GM19438 (cell line): ENCODE measurements at regions not wholly inside any gene's neighbourhood (a gene's known extent, or its start where the extent isn't known, plus 50 kb on each side); places are given as distances from the start of the nearest gene placed in this dataset.
"Not testable (repeated sequence)": the region's sequence is repeated elsewhere in the genome, so short reads cannot be mapped to it uniquely, and the experiment has no call there.

Experiments used
- ATAC-seq: cut with Tn5 transposase; IDR thresholded peaks from one replicate; pipeline ENCODE4 v1.9.1; 2021; ENCODE audit warnings: low read depth; ENCODE audit not compliant: unreplicated experiment

DNA sequence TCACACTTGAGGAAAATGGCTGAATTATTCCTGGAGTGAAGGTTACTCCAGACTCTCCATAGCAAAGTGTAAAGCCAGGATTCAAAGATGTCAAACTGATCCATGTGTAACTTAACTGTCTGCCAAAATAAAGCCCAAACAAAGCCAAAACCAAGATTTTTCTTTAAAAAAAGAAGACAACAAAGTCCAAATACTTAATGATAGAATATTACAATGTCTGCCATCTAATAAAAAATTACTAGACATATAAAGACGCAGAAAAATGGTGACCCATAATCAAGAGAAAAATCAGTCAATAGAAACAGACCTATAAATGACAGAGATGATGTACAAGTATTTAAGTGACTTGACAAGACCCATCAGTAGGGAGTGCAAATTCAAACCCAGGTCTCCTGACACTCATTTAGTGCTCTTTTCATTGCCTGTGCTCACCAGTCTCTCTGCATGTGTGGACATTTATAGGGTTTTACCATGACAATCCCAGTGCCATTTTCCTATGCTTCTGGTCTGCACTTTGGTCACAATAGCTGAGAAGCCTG is 85.1 kb upstream of the HES1 start:
- ATAC-seq = no peak

DNA sequence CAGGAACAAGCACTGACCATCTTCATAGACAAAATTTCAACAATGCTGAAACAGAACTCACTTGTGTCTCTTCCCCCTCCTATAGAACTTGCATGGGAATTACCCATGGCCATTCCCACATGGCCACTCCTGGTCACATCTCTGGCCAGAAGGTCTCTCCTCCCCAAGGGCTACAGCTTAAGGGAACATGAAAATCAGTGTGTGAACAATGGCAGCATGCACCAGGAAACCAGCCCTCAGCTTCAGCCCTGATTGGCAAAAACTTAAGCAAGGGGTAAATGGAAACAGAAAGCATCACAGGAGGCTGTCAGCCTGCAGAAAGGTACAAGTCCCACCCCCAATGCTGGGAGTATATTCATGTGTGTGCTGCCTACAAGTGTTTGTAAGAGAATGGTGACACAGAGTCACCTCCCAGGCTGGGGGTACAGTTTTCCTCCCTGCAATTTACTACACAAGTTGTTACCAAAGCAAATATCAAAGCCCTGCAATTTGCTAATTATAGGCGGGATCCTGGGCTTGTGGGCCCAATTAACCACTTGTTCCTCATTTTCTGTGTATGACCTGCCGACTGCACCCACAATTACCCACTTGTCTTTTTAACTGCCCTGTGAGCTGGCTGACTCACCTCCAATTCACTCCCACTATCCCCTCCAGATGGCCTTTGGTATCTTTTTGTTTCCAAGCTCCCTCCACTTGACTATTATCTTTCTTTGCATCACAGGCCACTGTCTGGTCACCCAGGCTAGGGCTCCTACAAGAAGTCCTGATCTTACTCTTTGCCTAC is 84.4 kb upstream of the HES1 start:
- ATAC-seq = no peak

DNA sequence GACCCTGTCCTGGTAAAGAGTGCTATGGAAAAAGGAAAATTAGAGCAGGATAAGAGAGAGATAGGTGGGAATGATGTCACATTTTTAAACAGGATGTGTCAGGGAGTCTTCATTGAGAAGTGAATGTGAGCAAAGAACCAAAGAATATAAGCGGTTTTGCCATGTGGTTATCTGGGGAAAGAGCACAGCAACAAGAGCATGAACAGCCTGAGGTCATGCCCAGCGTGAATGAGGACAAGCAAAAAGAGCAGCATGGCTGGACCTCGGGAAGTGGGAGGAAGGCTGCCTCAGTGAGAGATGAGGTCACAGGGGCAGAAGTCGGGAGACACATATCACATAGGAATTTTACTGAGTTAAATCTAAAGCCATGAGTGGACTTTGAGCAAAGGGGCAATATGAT is 82.8 kb upstream of the HES1 start:
- ATAC-seq = no peak

DNA sequence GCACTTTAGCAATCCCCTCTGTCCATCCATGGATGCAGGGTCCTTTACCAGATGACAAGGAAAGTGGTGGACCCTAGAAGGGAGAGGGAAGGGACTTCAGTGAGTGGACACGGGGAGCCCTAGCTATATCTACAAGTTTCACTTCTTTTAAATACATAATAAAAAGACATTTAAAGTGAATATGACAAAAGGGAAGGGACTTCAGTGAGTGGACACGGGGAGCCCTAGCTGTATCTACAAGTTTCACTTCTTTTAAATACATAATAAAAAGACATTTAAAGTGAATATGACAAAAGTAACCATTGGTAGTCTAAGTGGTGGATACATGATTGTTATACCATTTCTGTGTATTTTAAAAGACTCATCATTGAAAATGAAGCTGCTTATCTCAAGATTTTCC is 81.9 kb upstream of the HES1 start:
- ATAC-seq = no peak

DNA sequence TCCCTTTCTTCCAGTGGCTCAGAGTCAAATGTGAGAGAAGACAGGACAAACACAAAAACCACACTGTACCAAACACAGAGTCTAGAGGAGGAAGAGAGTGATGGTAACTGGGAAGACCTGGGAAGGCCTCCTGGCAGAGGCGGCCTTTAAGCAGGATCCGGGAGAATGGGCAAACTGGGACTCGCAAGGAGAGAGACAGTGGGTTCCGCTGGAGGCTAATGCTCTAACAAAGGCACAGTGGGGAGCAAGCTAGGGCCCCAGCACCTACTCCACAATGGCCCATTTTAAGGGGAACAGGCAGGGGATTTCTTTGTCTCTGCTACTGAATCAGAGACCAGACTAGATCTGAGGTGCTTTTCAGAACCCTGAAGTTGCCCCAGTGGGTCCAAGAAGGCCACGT is 81.4 kb upstream of the HES1 start:
- ATAC-seq = no peak

DNA sequence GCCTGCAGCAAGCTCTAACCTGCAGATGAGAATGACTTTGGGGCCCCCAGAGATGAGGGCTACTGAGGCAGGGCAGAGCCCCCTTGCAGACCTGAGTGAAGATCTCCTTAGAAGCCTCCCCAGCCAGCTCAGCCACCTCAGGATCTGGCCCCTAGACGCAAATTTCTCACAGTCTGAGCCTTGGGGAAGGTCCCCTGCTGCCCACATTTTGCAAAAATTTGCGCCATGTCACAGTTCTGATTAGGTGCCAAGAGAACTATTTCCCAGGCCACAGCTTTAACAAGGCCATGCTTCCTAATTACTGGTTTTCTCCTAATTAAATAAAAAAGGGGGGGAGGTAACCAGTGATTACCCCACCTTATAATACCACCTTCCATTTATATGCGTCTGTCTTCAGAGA is 81.0 kb upstream of the HES1 start:
- ATAC-seq = no peak

DNA sequence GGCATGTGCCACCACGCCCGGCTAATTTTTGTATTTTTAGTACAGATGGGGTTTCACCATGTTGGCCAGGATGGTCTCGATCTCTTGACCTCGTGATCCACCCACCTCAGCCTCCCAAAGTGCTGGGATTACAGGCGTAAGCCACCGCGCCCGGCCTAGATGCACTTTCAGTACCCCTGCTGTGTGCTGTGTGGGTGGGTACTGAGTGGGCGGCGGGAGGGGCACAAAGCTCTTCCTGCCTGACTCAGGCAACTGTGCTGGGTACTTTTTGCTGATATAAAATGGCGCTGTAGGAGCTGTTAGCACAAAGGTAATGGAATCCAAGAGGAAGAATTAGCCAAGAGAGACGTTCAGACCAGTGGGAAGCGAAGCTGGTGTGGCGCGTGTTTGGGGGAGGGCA is 79.6 kb upstream of the HES1 start:
- not testable (repeated sequence) for ATAC-seq

DNA sequence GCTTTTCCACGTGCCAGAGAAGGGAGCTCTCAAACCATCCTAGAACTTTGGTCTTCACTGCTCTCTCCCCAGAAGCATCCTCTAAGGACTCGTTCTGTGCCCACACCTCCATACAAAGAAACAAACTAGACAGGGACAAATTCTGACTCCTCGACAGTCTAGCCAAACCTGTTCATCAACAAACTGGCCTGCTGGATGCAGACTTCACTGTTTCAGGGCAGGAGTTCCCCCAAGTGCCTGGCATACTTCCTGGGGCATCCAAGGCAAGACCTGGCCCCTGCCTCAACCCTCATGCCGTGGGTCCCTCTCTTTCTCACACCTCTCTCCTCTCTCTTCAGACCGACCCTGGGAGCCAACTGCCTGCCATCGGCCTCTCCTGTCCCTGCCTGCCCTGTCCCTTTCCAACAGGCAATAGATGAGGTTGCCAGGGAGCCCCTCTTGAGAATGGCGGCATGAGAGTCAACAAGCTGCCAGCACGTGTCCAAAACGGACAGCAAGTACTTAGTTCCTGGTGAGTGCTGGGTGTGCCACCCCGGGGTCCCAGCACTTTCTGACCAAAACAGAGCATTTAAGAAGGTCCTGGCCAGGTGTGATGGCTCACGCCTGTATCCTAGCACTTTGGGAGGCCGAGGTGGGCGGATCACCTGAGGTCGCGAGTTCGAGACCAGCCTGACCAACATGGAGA is 79.1 kb upstream of the HES1 start:
- ATAC-seq = no peak

DNA sequence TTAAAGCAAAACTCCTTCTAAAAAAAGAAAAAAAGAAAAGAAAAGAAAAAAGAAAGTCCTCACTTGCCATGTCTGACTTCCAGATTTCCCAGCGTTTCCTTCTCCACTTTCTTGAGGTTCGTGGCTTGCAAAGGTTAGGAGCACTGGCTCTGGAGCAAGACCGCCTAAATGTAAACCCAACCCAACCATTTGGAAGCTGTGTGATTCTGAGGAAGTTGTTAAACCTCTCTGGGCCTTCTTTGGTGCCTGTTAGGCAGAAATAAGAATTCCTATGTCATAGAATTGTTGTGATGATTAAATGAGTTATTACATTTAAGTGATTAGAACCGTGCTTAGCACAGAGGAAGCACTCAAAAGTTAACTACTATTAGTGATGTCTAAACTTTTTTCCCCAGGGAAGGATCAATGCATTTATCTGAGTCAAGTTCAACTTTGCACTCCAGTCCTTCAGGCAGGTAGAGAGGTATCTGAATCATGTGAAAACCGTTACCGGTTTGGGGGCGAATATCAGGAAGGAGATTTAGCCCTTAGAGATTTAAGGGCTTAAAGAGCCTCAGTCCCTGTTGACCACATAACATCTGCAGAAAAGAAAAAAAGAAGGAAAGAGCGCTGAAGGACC is 78.3 kb upstream of the HES1 start:
- peak; percentile 27 for ATAC-seq

DNA sequence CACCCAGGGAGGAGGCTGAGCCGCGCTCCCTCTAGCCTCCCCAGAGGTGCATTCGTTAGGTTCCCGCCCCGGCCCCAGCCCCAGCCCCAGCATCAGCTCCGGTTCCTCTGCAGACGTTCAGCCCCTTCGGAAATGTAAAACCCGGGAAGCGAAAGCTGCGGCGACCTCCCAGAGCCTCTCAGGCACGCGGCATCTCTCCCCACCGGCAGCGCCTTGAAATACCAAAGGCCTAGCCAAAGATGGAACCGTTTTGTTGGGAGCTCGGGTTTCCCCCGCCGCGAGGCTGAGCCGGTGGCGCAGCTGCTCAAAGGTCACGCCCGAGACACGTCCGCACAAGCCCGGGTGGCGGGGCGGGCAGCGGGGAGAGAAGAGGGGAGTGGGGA is 77.8 kb upstream of the HES1 start:
- peak; percentile 50 for ATAC-seq

DNA sequence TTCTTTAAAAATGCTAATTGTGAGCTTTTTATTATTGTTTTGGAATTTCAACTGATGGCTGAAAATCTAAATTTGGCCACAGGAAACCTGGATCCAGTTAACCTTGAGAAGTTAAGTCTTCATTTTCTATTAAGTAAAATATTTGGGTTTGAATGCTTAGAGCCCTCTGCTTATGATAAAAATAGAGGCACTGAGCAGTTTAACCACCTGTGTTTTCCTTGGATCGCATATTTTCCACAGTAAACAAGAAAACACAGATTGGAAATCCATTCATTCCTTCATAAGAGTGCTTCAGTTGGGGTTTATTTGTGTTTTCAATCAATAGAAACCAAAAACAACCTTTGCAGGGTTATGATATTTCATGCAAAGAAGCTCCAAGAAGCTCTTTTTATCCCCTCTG is 77.2 kb upstream of the HES1 start:
- no peak for ATAC-seq

DNA sequence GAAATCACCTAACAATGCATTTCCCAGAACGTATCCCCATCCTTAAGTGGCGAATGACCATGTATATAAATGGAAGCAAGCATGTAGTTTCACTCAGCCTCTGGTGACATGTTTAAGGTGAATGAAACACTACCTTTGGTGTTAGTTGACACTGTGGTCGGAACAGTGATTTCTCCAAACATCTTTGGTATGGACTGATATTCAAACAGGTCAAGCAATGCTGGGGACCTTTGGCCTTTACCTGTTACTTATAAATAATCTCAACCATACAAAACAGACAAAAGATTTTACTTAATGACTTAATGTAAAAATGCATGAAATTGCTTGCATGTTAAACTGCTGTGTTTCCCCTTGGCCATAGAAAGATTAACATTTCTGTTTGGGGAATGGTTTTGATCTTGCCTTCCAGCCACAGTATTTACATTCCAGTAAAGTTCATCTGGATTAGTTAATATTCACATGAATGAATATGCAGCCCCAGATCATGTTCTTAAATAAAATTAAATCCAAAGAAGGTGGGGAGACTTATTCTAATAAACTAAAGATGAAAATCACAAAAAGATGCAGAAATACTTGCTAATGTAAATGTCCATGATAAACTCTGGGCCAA is 74.4 kb upstream of the HES1 start:
- ATAC-seq = no peak

DNA sequence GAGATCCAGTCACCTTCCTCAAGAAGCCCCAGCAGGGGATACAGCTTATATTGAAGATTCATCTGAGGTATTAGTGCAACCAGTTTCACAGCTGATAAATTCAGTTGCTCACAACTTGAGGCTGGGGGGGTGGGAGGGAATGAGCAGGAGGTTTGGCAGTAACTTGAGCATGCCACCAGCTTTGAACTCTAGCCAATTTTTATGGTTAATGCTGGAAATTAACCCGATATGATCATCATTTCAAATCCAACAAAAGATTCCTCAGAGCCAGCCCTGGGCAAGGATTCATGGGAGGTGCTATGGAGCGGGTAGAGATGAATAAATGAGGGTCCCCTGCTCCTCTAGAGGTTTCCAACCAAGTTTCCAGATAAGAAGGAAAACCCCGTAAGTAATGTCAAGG is 73.1 kb upstream of the HES1 start:
- no peak for ATAC-seq

DNA sequence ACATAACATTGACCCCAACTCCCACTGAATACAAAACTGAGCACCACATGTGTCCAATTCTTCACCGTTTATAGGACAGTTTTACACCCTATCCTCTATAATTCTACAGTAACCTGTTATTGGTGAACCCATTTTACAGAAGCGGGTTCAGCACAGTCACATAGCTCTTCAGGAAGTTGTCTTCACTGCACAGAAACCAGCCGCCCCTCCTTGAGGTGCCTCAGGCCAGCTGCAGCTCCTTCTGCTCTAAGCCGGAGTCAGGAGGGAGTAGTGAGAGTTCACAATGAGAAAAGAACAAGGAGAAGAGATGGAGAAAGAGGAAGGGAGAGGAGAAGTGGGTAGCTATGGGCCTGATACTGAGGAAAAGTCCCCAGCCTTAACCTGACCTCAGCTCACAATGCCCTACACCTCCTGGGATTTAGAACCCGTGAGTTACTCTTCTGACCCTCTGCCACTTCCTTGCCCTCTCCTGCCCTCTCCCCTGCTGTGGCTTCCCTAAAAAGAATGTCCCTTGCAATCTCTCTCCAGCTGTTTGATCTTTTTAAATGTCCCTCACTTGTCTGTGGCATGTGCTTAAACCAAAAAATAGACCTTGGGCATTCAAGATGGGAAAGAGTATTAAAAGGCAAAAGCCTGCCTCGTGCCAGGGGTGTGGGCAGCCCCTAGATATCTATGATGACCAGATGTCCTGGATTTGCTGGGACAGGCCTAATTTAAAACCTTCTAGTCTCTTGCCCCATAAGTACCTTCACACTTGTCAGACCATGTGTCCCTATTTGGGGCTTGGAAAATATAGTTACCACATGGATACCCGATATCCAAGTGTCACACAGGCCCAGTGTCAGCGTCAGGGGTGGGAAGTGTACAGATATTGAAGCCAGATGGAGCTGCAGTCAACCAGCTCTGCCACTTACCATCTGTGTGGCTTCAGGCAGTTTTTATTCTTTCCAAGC is 71.3 kb upstream of the HES1 start:
- no peak for ATAC-seq

DNA sequence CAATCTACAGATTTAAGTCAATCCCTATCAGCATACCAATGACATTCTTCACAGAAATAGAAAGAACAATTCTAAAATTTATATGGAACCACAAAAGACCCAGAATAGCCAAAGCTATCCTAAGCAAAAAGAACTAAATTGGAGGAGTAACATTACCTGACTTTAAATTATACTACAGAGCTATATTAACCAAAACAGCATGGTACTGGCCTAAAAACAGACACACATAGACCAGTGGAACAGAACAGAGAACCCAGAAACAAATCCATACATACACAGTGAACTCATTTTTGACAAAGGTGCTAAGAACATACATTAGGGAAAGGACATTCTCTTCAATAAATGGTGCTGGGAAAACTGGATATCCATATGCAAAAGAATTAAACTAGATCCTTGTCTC is 68.6 kb upstream of the HES1 start:
- not testable (repeated sequence) for ATAC-seq

DNA sequence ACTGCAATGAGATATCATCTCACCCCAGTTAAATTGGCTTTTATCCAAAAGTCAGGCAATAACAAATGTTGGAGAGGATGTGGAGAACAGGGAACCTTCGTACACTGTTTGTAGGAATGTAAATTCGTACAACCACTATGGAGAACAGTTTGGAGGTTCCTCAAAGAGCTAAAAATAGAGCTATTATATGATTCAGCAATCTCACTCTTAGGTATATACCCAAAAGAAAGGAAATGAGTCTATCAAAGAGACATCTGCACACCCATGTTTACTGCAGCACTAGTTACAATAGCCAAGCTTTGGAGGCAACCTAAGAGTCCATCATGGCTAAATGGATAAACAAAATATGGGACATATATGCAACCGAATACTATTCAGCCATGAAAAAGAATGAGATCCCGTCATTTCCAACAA is 68.0 kb upstream of the HES1 start:
- no peak for ATAC-seq

DNA sequence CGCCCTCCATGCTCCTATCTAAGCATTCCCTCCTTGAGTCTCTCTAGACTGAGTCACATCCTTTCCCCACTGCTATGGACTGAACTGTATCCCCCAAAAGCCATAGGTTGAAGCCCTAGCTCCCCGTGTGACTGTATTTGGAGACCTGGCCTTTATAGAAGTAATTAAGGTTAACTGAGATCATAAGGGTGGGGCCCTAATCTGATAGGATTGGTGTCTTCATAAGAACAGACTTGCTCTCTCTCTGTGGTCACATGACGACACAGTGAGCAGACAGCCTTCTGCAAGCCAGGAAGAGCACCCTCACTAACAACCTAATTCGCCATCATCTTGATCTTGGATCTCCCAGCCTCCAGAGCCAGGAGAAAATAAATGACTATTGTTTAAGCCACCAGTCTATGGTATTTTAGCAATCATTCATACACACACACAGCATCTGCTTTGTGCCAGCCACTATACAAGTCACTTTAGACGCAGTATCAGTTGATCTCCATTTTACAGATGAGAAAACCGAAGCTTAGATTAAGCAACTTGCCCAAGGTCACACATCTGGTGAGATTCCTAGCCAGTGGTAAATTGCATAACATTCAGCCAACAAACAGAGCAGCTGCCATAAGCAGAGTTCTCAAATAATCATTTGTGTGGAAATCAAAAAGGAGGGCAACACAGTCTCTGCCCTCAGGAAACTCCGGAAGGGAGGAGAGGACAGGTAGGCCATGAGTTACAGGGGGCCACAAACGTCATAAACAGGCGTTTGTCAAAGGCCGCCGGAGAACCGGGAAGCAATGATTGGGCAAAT is 66.3 kb upstream of the HES1 start:
- ATAC-seq = no peak

DNA sequence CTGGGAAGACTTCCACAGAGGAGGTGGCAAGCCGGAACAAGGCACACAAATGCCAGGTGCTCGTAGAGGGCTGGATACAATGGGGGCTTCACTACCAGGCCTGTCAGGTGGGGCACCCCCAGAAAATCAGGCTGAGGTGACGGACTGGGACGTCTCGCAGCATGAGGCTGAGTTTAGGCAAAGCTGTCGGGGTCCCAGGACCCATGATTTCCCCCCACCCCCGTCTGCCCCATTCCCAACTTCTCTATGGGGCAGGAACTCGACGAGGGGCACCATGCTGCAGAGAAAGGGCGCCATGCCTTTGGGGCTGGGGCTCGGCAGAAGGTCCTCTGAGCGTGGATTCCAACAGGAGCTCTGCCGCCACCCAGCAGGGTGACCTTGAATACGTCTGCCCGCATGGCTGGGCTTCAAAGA is 65.7 kb upstream of the HES1 start:
- ATAC-seq = no peak

DNA sequence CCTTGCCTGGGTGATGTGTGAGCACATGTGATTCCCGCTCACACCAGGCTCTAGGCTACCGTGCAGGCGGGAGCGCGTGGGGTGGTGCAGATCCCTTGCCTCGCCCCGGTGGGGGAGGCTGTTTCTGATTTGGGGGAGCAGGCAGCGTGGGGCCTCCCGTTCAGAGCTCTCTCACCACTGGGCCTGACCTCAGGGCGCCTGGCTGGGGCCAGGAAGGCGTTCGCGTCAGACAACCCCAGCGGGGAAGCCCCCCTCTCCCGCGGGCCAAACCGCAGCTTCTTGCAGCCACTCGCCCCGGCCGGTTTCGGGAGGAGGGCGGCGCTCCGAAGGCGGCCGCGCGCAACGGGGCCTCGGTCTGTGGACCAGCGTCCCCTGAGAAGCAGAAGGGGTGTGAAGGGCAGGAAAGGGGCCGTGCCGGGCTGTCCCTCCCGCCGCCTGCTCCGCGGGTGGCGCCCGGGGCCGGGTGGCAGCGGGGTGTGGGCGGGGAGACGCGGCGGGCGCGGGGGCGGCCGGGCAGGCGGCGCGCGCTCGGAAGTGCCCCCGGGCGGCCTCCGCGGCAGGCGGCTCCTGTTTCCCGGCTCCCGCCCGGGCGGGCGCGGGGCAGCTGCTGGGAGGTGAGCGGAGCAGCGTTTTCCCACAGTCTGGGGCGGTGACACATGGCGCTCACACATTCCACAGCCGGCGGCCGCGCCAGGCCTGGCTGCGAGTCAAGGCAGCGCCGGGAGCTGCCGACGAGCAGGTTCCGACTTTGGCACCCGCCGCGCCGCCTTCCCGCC is 65.1 kb upstream of the HES1 start:
- ATAC-seq = peak; percentile 91
